Kidney (tissue), 13 donors: ENCODE measurements at regions not wholly inside any gene's neighbourhood (a gene's known extent, or its start where the extent isn't known, plus 50 kb on each side); places are given as distances from the start of the nearest gene placed in this dataset.

ENCODE experiments used
- DNase-seq, 5 donors: peaks; one replicate each; pipeline ENCODE4 v3.0.0-alpha.2; 2013 to 2020
- FAIRE-seq: peaks from 2 replicates; lab custom pipeline; 2012; peaks lifted over from hg19 to GRCh38; lab: Jason Lieb, UNC
- H3K27ac ChIP-seq, 2 donors: one replicate each; pipeline ENCODE4 v1.7.0; 2013; ENCODE audit warnings: low read depth in 2 of 2, low read length in 2 of 2, inconsistent platforms in 1 of 2
- H3K27me3 ChIP-seq: one replicate; pipeline ENCODE4 v1.7.1; 2013; ENCODE audit warnings: low read length, inconsistent platforms; ENCODE audit not compliant: control insufficient read depth, insufficient read depth
- H3K36me3 ChIP-seq, 3 donors: one replicate each; pipeline versions ENCODE4 v1.7.0 to v1.7.1; 2013; ENCODE audit warnings: low read length in 3 of 3, control low read depth in 1 of 3, inconsistent platforms in 1 of 3; ENCODE audit not compliant: insufficient read depth in 3 of 3, control insufficient read depth in 2 of 3
- H3K4me1 ChIP-seq, 3 donors: one replicate each; pipeline versions ENCODE4 v1.7.0 to v1.7.1; 2013; ENCODE audit warnings: low read length in 3 of 3, inconsistent platforms in 1 of 3, low read depth in 1 of 3; ENCODE audit not compliant: control insufficient read depth in 2 of 3, insufficient read depth in 2 of 3
- H3K4me3 ChIP-seq, 3 donors: one replicate each; pipeline versions ENCODE4 v1.7.0 to v1.8.1; 2013; ENCODE audit warnings: low read length in 3 of 3, control low read depth in 1 of 3, inconsistent platforms in 1 of 3
- H3K9ac ChIP-seq, 3 donors: one replicate each; pipeline versions ENCODE4 v1.7.0 to v1.7.1; 2013; ENCODE audit warnings: low read length in 3 of 3, control low read depth in 1 of 3, inconsistent platforms in 1 of 3
- H3K9me3 ChIP-seq, 3 donors: one replicate each; pipeline versions ENCODE4 v1.7.0 to v1.7.1; 2013; ENCODE audit warnings: low read length in 3 of 3, control low read depth in 1 of 3, inconsistent platforms in 1 of 3; ENCODE audit not compliant: control insufficient read depth in 2 of 3, insufficient read depth in 1 of 3
- intact Hi-C: fragments of 100-400 bp; cut with DNase I; formaldehyde crosslinking; loops from one replicate; pipeline ENCODE4 v1.11.1; 2022
- TF ChIP-seq, protein P1 (sequence below): IDR thresholded peaks from 3 replicates; pipeline ENCODE4 v1.5.1; 2012; ENCODE audit warnings: mild to moderate bottlenecking, moderate library complexity, borderline replicate concordance; ENCODE audit not compliant: insufficient read depth; ENCODE audit errors: extremely low read depth
- donor health status: control.
- donor health status: control.
- donor health status: control.
- donor health status: control.
- donor health status: control.
- donor health status: DM: yes; HTN: yes; CAD: no.
- donor health status: Normal renal cell carcinoma (clear cell type).

DNA sequence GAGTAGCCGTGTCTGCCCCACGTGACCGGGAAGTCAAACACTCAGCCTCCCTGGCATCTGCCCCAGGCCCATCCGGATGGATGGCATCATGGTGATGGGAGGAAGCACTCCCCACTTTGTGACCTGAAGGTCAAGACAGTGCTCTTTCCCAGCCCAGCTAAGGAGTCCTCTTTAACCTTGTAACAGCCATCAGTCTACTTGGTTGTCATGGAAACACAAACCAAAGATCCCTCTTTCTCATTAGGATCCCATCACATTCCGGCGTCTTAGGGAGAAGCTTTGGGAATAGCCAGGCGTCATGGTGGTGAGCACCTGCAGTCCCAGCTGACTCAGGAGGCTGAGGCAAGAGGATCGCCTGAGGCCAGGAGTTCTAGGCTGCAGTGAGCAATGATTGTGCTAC lies 90.9 kb upstream of the FOXC1 start:
- intact Hi-C loops, result no loop called here
- peaks cover 0 to 3% (median 0%) of the 10 kb centered on the region in 3 donors for H3K9me3 ChIP-seq
- H3K9ac ChIP-seq, result no peak overlapping the region
- TF ChIP-seq, protein P1, sequence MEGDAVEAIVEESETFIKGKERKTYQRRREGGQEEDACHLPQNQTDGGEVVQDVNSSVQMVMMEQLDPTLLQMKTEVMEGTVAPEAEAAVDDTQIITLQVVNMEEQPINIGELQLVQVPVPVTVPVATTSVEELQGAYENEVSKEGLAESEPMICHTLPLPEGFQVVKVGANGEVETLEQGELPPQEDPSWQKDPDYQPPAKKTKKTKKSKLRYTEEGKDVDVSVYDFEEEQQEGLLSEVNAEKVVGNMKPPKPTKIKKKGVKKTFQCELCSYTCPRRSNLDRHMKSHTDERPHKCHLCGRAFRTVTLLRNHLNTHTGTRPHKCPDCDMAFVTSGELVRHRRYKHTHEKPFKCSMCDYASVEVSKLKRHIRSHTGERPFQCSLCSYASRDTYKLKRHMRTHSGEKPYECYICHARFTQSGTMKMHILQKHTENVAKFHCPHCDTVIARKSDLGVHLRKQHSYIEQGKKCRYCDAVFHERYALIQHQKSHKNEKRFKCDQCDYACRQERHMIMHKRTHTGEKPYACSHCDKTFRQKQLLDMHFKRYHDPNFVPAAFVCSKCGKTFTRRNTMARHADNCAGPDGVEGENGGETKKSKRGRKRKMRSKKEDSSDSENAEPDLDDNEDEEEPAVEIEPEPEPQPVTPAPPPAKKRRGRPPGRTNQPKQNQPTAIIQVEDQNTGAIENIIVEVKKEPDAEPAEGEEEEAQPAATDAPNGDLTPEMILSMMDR, result no peak
- no peaks in the 10 kb centered on the region for H3K36me3 ChIP-seq
- H3K4me3 ChIP-seq, result no peak overlapping the region
- H3K27ac ChIP-seq, result no peak overlapping the region
- no peak for FAIRE-seq
- H3K27me3 ChIP-seq, result no peaks in the 10 kb centered on the region
- no peaks in the 10 kb centered on the region for H3K4me1 ChIP-seq
- DNase-seq, result no peak

DNA sequence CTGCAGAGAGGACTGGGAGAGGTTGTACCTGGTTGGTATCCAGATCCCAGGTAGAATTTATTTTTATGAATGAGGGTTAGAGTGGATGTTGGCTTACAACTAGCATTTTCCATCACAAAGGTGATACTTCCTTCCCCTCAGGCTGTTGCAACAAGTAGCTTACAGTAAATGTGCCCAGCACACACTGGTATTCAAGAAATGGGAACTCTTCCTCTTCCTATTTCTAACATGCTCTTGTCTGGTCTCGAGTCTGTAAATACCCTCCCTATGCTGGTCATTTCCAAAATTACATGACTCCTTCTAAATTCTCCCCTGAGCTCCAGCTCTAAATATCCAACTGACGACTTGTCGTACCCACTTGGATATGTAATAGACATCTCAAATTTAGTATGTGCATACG lies 90.1 kb upstream of the FOXC1 start:
- no peak overlapping the region for H3K9ac ChIP-seq
- intact Hi-C loops, result no loop called here
- no peak for DNase-seq
- H3K36me3 ChIP-seq, result no peaks in the 10 kb centered on the region
- FAIRE-seq, result no peak
- H3K27ac ChIP-seq, result no peak overlapping the region
- no peak overlapping the region for H3K4me3 ChIP-seq
- peaks cover 0 to 3% (median 0%) of the 10 kb centered on the region in 3 donors for H3K9me3 ChIP-seq
- no peaks in the 10 kb centered on the region for H3K4me1 ChIP-seq
- H3K27me3 ChIP-seq, result no peaks in the 10 kb centered on the region
- TF ChIP-seq, protein P1, result no peak

DNA sequence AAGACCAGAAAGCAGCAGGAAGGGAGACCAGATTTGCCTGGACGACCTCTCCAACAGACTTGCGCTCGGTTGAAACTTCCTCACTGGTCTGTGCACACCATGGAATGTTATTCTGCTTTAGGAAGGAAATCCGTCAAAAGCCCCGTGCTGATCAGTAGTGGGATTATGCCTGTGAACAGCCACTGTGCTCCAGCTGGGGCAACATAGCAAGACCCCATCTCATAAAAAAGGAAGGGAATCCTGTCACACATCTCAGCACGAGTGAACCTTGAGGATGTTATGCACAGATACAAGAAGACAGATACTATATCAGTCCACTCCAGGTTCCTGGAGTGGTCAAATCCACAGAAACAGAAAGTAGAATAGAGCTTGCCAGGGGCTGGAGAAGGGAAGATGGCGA lies 86.9 kb upstream of the FOXC1 start:
- no peaks in the 10 kb centered on the region for H3K36me3 ChIP-seq
- no peaks in the 10 kb centered on the region for H3K4me1 ChIP-seq
- H3K4me3 ChIP-seq, result no peak overlapping the region
- H3K9me3 ChIP-seq, result peaks cover 0 to 3% (median 0%) of the 10 kb centered on the region in 3 donors
- H3K9ac ChIP-seq, result no peak overlapping the region
- H3K27ac ChIP-seq, result no peak overlapping the region
- TF ChIP-seq, protein P1, result no peak
- intact Hi-C loops, result no loop called here
- DNase-seq (no peak), FAIRE-seq (no peak)
- H3K27me3 ChIP-seq, result no peaks in the 10 kb centered on the region

DNA sequence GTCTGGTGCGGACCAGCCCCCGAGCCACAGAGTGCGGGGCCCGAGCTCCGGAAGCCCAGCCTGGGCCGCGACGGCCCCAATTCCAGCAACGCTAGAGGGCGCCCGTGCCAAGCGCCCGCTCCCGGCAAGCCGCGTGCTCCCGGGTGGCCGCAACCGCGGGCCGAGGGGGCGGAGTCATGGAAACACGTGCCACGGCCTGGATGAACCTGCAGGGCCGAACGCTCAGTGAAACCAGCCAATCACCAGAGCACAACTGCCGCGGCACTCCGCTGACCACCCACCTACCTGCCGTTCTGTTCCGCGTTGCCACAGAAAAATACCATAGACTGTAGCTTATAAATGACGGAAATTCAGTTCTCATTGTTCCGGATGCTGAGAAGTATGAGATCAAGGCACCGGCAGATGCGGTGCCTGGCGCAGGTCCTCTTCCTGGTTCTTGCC lies 85.7 kb upstream of the FOXC1 start:
- peaks cover 0 to 3% (median 0%) of the 10 kb centered on the region in 3 donors for H3K9me3 ChIP-seq
- DNase-seq, result peak; percentile 83 to 88 (median 87)
- no peak overlapping the region for H3K27ac ChIP-seq
- no peak for FAIRE-seq
- no peaks in the 10 kb centered on the region for H3K4me1 ChIP-seq
- intact Hi-C loops, result no loop called here
- TF ChIP-seq, protein P1, result peak; percentile 35
- H3K36me3 ChIP-seq, result no peaks in the 10 kb centered on the region
- H3K4me3 ChIP-seq, result peak overlapping the region in 1 of 3 donors; percentile 10
- H3K9ac ChIP-seq, result no peak overlapping the region
- H3K27me3 ChIP-seq, result no peaks in the 10 kb centered on the region
